ENCODE measurements at regions not wholly inside any gene's neighbourhood (a gene's known extent, or its start where the extent isn't known, plus 50 kb on each side); places are given as distances from the start of the nearest gene placed in this dataset.

DNA sequence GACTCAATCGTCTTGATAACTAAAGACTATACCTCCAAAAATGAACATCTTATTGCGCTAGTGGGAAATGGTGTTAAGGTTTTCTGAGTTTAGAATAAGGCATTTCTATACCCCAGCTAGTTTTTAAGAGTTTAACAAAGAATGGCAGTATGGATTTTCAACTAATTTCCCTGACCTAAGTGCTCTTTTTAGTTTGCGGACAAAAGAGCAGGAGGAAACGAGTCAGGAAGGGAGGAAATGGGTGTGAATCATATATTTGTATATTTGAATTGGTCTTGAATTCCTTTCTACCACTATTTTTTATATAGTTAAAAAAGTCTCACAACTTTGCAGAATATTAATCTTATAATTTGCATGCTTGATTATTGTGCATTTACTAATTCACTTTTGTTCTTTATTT lies 516.3 kb upstream of the ZNF608 start:
- DNase-seq (ENCODE audit: low spot score) (no peak), ATAC-seq (no peak)
- intact Hi-C loops (cut with DNase I): no loop called here

DNA sequence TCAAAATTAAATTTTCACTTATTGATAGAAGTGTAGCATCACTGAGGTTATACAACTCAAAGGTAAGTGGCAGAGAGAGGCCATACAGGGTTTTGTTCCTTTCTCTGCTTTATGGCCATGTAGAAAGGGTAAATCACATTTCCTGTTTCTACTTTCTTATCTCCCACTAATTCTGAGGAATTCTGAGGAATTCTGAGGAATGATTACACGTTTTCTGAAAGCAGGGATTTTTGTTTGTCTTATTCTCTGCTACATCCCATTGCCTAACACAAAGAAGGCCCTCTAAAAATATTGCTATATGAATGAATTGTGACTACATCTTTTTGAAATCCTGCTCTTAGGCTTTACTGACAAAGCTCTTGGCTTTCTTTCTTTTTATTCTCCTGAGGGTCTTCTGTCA lies 516.9 kb upstream of the ZNF608 start:
- no peak for DNase-seq (ENCODE audit: low spot score)
- intact Hi-C loops (cut with DNase I): no loop called here
- ATAC-seq: no peak

DNA sequence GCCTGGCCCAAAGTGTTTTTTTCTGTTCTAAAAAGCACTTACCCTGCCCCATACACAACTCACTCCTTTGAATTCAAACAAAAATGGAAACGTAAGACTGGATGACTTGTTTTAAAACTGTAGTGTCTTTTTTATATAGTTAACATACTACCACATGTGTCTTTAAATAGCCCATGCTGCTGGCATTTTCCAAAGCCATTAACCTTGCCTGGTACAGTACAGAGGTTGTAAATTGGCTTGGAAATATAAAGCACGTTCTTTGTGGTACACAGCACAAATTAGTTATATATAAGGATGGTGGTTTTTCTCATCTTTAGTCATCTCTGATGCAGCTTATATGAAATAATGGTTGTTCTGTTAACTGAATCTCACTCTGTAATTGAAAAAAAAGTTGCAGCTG lies 519.7 kb upstream of the ZNF608 start:
- ATAC-seq (no peak), DNase-seq (ENCODE audit: low spot score) (no peak)
- intact Hi-C loops (cut with DNase I): loop anchor here (5.0 kb wide), 1 partner anchor 1561 kb away; no protein-coding TSS in a partner anchor

DNA sequence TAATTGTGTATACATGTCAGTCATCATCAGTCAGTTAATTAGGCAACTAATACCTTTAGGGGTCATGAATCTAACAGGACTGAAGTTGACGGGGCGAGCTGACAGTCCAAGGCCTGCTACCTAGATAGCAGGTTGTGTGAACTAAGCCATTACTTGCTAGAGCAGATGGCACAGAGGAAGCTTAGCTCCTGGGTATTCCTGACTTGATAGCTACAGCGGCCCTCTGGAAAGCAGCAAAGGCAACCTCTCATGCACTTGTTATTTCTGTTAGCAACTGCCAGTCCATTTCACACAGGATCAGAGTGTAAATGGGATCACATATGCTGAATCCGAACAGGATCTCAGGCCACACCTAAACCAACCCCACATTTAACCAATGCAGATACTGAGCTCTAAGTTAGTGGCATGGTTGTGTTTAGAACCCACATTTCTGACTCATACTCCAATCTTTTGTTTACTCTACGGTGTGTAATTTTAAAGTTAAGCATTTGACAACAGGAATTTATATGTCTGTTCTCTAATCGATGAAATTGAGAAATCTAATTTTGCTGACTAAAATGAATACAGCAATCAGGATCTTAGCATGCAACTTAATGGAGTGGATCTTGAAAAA lies 521.3 kb upstream of the ZNF608 start:
- DNase-seq (ENCODE audit: low spot score): no peak
- no peak for ATAC-seq
- intact Hi-C loops (cut with DNase I): loop anchor here (5.0 kb wide), 1 partner anchor 1560 kb away; no protein-coding TSS in a partner anchor

DNA sequence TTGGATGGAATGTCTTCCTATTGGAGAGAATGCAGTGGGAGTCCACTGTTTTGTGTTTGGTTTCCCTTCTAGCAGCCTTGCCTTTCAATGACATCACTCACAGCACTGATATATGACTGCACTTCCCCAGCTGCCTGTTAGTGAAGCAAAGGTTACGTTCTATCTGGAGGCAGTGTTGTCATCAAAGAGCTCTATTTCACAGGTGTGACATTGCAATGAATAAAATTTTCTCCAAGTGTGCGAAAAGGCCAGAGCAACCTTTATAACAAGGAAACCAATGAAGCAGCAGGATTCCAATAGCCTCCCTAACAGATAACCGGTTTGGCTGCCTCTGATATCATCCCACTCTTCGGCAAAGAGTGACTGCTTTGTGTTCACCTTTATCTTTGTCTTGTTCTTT lies 523.5 kb upstream of the ZNF608 start:
- DNase-seq (ENCODE audit: low spot score) (no peak), ATAC-seq (no peak)
- intact Hi-C loops (cut with DNase I): loop anchor here (5.0 kb wide), 1 partner anchor 1557 kb away; no protein-coding TSS in a partner anchor

DNA sequence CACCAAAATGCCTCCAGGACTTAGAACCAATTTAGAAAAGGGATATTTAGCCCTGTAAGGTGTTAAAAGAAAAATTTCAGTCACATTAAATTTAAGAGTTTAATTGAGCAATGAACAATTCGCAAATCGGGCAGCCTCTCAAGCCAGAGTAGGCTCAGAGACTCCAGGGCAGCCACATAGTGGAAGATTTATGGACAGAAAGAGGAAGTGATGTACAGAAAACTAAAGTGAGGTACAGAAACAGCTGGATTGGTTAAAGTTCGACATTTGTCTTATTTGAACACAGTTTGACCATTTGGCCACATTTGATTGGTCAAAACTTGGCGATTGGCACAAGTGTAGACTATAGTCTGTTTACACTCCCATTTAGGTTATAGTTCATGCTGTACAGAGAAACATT lies 525.9 kb upstream of the ZNF608 start:
- DNase-seq (ENCODE audit: low spot score) (no peak), ATAC-seq (no peak)
- intact Hi-C loops (cut with DNase I): no loop called here

DNA sequence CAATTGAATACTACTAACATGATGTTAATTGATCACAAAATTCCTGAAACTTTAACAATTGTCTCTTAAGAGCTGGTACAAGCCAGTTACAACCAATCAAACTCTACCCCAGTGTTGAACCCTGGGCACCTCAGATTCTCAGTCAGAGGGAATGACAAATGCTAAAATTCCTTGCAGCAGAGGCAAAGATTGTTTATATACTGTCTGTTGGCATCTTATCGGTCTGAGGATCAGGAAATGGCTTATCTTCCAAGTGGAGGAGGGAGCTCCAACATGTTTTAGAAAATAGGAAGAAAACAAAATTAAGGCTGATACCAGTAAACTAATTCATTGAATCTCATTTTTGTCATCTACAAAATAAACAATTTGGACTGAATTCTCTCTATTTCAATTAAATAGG lies 527.8 kb upstream of the ZNF608 start:
- ATAC-seq: no peak
- no peak for DNase-seq (ENCODE audit: low spot score)
- intact Hi-C loops (cut with DNase I): no loop called here

DNA sequence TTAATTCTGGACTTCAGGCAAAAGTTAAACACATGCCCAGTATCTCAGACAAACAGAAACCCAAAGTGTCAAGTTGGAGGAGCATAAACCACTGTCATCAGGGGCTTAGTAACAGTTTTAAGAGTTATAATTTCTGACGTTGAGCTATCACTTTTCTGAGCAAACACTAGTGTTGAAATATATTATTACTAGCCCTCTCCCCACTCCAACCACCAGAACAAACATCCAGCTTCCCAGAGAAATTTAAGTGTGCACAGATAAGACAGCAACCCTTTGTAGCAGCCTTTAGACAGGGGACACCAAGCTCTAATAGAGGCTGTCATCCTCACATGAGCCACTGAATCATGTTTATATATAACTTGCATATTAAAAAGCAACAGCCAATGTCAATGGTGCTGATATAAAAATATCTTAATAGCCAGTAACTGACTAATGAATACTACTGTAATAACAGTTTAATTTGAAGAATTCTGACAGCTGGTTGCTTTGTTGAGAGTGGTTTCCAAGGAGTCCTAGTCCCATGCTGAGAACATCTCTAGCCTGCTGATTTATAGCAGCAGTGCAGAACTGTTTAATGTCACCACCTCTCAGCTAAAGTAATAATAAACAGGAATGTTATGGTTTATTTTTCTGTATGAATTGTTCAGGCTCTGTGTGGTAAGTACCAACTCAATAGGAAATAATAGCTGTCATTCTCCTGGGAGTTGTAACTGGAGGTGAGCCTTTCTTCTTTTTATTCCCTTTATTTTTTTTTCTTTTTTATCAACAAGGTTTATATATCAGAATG lies 528.7 kb upstream of the ZNF608 start:
- ATAC-seq (no peak), DNase-seq (ENCODE audit: low spot score) (no peak)
- intact Hi-C loops (cut with DNase I): no loop called here

DNA sequence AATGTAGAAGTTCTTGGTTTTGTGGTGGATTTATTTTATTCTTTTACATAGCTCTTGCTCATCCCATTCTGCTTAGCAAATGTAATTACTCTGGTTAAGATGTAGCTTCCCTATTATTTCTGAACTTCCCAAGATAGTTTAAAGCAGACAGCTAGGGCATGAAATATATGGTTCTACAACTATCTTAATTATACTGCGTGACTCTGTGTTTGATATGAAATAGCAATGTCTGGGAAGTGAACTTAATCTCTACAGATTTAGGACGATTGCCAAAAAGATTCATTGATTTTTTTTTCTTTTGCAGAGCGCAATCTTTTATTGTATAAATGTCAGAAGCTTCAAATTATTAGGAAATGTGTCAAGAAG lies 529.3 kb upstream of the ZNF608 start:
- no peak for DNase-seq (ENCODE audit: low spot score)
- intact Hi-C loops (cut with DNase I): no loop called here
- no peak for ATAC-seq

DNA sequence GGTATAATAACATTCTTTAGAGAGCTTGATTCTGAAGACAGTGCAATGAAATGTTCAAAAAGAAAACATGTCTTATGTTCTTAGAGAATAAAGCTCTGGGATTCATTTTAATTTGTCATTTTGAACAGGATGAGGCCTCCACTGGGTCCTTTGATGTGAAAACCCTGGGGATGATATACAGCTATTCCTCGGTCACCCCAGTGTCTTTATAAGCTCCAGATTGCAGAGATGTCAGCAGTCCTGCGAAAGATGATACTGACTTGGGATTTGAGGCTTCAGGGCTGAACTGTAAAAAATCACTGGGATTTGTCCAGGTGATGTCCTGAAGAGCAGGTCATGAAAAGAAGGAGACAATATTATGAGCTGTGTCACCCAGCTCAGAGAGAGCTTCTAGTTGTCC lies 529.7 kb upstream of the ZNF608 start:
- no peak for DNase-seq (ENCODE audit: low spot score)
- ATAC-seq: no peak
- intact Hi-C loops (cut with DNase I): no loop called here

DNA sequence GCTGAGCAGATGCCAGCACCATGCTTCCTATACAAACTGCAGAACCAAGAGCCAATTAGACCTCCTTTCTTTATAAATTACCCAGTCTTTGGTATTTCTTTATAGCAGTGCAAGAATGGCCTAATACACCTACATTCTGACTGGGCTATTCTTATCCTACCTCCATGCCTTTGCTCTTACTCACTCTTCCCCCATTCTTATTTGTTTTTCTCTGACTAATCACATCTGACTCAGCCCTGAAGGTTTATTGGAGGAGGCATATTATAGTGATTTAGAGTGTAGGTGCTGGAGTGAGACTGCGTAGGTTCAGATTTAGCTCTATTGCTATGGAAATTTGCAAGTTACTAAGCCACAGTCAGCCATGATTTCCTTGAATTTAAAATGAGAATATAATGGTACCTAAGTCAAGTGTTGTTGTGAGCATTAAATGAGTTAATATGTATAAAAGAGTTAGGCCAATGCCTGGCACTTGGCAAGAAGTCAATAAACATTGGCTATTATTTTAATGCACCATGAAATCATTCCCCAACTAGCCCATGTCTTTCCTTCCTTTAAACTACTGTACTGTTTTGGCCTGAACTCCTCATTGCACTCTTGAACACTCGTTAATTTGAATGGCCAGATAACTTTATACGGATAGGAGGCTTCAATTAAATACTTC lies 531.2 kb upstream of the ZNF608 start:
- DNase-seq (ENCODE audit: low spot score) (no peak), ATAC-seq (no peak)
- intact Hi-C loops (cut with DNase I): no loop called here

DNA sequence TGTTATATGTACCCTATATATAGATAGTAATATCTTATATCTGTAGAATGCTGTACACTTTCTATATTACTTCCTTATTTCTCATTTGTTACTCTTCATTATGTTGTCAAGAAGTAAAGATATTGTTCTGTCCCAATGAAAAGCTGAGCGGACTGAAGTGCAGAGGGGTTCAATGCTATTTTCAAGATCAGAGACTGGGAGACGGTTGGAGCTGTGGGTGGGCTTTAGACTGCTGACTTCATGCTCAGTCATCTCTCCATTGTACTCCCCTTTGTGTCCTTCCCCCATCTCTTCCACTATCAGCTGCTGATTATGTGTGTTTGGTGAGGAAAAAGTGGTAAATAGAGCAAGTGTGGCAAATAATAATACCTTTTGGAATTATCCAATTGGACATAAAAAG lies 532.3 kb upstream of the ZNF608 start:
- intact Hi-C loops (cut with DNase I): no loop called here
- DNase-seq (ENCODE audit: low spot score) (no peak), ATAC-seq (no peak)

DNA sequence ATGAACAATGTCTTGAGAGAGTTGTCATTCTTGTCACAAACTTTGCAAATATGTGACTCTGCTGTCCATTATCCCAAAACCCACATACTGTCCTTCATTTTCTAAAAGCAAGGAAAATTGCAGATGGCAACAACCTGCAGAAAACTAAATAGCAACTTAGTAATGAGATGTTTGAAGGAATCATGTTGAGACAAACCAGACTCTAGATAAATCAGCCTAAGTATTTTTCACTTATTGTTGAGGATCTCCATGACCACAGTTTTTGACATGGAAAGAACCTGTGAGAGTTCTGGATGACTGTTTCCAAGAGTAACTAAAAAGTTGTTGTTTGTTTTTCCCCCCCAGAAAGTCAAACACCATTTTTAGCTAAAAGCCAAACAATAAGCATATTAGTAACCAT lies 535.2 kb upstream of the ZNF608 start:
- DNase-seq (ENCODE audit: low spot score) (no peak), ATAC-seq (no peak)
- intact Hi-C loops (cut with DNase I): no loop called here

DNA sequence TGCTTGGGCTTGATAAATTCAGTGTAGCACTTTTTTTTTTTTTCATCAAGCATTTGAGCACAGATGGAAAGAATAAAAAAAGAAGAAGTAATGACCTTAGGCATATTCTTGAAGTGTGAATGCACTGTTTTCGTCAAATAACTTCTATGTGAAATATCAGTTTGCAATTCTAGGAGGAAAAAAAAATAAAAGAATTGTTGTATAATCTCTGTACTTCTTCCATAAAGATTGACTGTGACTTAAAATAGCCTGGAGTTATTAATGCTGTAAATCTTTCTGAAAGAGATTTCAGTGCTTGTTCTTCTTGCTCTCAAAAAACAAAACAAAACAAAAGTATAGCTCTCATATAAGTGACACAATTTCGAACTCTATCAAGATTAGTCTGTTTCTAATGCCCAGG lies 536.9 kb upstream of the ZNF608 start:
- no peak for DNase-seq (ENCODE audit: low spot score)

DNA sequence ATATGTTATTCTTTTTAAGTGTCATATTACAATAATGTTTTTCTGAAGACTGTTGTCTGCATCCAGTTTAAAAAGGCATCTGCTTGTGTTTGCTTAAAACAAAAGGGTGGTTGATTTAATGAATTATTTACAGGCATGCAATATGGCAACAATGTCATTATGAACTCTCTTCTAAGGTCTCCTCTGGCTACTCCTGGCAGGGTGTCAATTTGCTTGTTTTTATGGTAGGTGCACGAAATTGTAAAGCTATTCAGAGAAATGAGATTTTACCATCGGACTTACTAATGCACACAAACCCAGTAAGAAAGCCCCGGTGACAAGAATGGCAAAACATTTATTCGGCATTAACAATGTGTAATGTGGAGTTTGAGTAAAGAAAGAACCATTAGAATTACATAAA lies 539.8 kb upstream of the ZNF608 start:
- ATAC-seq: no peak
- intact Hi-C loops (cut with DNase I): no loop called here
- DNase-seq (ENCODE audit: low spot score): no peak

More for the DNA sequence above, 536.9 kb upstream of the ZNF608 start:
- ATAC-seq: no peak
- intact Hi-C loops (cut with DNase I): no loop called here

DNA sequence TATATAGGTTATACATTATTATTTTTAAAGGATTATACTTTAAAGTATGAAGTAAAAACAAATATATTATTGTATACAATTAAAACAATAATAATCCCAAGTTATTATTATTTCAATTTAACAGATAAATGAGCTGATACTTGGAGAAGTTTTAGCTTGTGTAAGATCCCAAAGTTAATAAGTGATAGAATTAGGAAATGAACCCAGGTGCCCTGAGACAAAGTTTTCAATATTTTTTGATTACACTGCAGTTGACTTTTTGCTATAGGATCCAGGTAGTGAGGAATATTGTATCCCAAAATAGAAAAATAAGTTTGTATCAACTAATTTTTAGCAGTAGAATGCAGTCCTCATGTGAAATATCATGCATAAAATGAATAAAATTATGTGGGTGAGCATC lies 543.2 kb upstream of the ZNF608 start:
- no peak for DNase-seq (ENCODE audit: low spot score)
- intact Hi-C loops (cut with DNase I): no loop called here
- ATAC-seq: no peak

DNA sequence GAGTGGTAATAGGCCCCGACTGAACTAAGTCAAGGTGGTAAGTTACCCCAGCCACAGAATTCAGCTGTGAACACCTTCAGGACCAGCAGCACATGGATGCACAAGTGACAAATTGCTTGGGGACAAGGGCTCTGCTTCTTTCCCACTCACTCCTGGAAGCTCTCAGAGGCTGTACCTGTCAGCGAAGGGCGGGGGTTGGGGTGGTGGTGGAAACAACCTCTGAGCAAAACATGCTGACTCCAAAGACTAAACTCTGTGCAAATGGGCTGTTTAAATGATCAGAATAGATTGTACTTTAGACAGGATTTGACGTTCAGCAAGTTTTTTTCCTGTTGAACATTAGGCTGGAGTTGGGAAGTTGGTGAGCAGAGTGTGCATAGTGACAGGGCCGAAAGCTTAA lies 544.5 kb upstream of the ZNF608 start:
- DNase-seq (ENCODE audit: low spot score) (no peak), ATAC-seq (no peak)
- intact Hi-C loops (cut with DNase I): no loop called here

DNA sequence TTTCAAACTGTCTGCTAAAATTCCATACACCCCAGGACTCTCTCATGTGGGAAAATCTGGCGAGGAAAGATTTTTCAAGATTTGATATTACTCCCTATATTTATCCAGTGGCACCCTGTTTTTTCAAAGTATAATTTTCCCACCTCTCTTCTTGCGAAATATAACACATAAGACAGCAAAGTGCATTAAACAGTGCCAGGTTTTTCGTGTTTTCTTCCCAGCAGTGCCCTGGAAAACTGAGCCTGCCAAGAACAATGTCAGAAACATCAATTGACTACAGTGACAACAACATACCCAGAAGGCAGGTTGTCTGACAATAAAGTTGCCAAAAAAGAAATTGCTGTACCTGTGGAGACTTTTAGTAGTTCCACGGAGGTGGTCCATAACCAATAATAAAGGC lies 545.0 kb upstream of the ZNF608 start:
- ATAC-seq (no peak), DNase-seq (ENCODE audit: low spot score) (no peak)
- intact Hi-C loops (cut with DNase I): no loop called here

DNA sequence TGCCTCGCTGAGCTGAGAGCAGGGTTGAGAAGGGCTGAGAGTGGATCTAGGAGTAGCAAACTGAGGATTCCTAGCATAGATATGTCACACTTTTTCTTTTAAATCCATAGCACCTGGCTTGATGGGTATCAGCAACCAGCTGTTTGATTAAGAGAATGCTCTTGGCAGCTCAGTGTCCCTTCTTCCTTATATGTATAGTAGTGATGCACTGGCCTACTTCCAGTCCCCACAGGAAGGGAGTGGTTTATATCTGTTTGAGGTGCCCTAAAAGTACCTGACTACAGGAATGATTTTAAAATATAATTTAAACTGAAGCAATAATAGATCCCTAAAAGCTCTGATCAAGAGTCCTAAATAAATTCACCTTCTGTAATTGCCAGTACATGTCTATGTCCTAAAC lies 546.8 kb upstream of the ZNF608 start:
- DNase-seq (ENCODE audit: low spot score) (no peak), ATAC-seq (no peak)
- intact Hi-C loops (cut with DNase I): no loop called here

DNA sequence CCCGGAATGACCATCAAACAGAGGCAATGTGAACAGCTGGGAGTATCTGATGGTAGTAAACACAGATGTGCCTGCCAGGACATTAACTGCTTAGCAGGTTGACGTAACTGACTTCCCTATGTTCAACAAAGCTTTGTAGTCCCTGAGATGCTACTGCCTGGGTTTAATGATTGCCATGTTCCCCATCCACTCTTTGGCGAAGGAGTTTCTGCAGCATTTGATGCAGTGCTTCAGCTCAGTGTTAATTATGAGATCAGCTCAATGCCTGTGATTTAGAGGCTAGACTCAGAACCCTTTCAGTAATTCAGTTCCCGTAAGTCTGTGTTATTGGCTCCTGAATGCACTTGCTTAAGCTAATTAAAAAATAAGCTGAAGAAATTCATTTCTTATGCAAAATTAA lies 547.3 kb upstream of the ZNF608 start:
- no peak for ATAC-seq
- DNase-seq (ENCODE audit: low spot score): no peak
- intact Hi-C loops (cut with DNase I): no loop called here

DNA sequence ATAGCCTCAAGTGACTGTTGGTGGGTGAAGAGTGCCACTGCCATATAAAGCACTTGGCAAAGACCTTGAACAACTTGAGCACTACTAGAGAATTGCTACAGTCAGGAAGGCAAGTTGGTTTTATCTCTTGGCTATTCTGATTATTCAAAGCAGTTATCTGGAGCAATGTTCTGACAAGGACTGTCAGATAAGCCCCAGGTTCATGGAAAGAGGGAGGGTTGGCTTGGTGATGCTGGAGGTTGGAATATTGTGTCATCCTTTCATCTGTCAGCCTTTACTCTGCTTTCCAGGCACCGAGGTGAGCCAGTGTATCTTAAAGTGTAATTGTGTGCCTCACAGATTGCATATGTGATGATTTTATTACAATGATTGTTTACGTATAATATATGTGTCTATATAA lies 548.4 kb upstream of the ZNF608 start:
- ATAC-seq (no peak), DNase-seq (ENCODE audit: low spot score) (no peak)
- intact Hi-C loops (cut with DNase I): no loop called here
